DOHH2 (cell line): ENCODE measurements at regions not wholly inside any gene's neighbourhood (a gene's known extent, or its start where the extent isn't known, plus 50 kb on each side); places are given as distances from the start of the nearest gene placed in this dataset.
"Not testable (repeated sequence)": the region's sequence is repeated elsewhere in the genome, so short reads cannot be mapped to it uniquely, and the experiment has no call there.

ENCODE experiments used
- H3F3A ChIP-seq: fragments of 200-600 bp; sonication (generic), shearing (Covaris generic); 2 replicates; pipeline ENCODE4 v1.6.0; 2016; ENCODE audit warnings: antibody characterized with exemption, mild to moderate bottlenecking; ENCODE audit not compliant: control insufficient read depth, insufficient read depth
- H3K27ac ChIP-seq: fragments of 200-600 bp; sonication (generic); 2 replicates; pipeline ENCODE4 v1.5.1; 2014; ENCODE audit warnings: low read depth, mild to moderate bottlenecking, low read length, moderate library complexity
- H3K27me3 ChIP-seq: fragments of 200-600 bp; sonication (generic); 2 replicates; pipeline ENCODE4 v1.6.1; 2014; ENCODE audit warnings: mild to moderate bottlenecking, low read length, mixed read lengths; ENCODE audit not compliant: control insufficient read depth
- H3K36me3 ChIP-seq: fragments of 200-600 bp; sonication (generic); 2 replicates; pipeline ENCODE4 v1.6.1; 2014; ENCODE audit warnings: mild to moderate bottlenecking, low read length, moderate library complexity, mixed read lengths; ENCODE audit not compliant: control insufficient read depth
- H3K4me1 ChIP-seq: fragments of 200-600 bp; sonication (generic); 2 replicates; pipeline ENCODE4 v1.6.1; 2014; ENCODE audit warnings: mild to moderate bottlenecking, low read length, mixed read lengths; ENCODE audit not compliant: control insufficient read depth
- H3K4me2 ChIP-seq: fragments of 200-600 bp; sonication (generic); 2 replicates; pipeline ENCODE4 v1.6.0; 2014; ENCODE audit warnings: mild to moderate bottlenecking, low read length, moderate library complexity
- H3K4me3 ChIP-seq: fragments of 200-600 bp; sonication (generic); 2 replicates; pipeline ENCODE4 v1.5.1; 2014; ENCODE audit warnings: mild to moderate bottlenecking, low read length, mixed read lengths
- H3K79me2 ChIP-seq: fragments of 200-600 bp; sonication (generic); 2 replicates; pipeline ENCODE4 v1.6.1; 2014; ENCODE audit warnings: mild to moderate bottlenecking, low read length, mixed read lengths; ENCODE audit not compliant: control insufficient read depth
- H3K9me2 ChIP-seq: fragments of 200-600 bp; sonication (generic); replicated peaks from 2 replicates; pipeline ENCODE4 v1.6.1; 2014; ENCODE audit warnings: mild to moderate bottlenecking, low read length, mixed read lengths; ENCODE audit not compliant: control insufficient read depth
- H3K9me3 ChIP-seq: fragments of 200-600 bp; sonication (generic); 2 replicates; pipeline ENCODE4 v1.6.1; 2014; ENCODE audit warnings: antibody characterized with exemption, low read length, mixed read lengths; ENCODE audit not compliant: control insufficient read depth, insufficient read depth
- H4K20me1 ChIP-seq: fragments of 200-600 bp; sonication (generic); 2 replicates; pipeline ENCODE4 v1.6.0; 2014; ENCODE audit warnings: low read depth, mild to moderate bottlenecking, antibody characterized with exemption, low read length, moderate library complexity; ENCODE audit not compliant: control insufficient read depth, insufficient read depth
- EZH2phosphoT487 ChIP-seq: fragments of 200-600 bp; sonication (generic); IDR thresholded peaks from 2 replicates; pipeline ENCODE4 v1.6.1; 2017; ENCODE audit warnings: borderline replicate concordance, mild to moderate bottlenecking, antibody characterized with exemption, low read length, moderate library complexity, mixed read lengths
- TF ChIP-seq, protein P1 (sequence below): fragments of 200-600 bp; sonication (generic); IDR thresholded peaks from one replicate; pipeline ENCODE4 v1.5.1; 2014; ENCODE audit warnings: antibody characterized with exemption, mild to moderate bottlenecking, low read depth, low read length; ENCODE audit not compliant: poor library complexity, severe bottlenecking

DNA sequence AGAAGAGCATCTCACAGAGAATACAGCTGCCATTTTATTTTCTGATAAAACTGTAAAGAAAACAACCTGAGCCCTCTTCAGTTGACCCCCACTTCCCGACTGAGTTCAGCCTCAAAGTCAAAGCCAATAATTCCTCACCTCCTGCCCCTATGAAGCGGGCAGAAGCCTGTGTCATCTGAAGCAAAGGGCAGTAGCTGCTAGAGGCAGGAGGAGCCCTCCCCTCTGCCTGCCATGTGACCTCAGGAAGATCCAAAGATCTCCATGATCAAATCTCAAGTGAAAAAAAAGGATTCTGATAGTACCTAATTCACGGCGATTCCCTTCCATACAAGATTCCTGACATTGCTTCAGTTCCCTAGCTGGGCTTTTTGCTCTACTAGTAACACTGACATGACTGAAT lies 223.1 kb upstream of the CAND1 start:
- Histone ChIP-seq H4K20me1 (no peaks in the 10 kb centered on the region), H3K4me1 (no peaks in the 10 kb centered on the region)

DNA sequence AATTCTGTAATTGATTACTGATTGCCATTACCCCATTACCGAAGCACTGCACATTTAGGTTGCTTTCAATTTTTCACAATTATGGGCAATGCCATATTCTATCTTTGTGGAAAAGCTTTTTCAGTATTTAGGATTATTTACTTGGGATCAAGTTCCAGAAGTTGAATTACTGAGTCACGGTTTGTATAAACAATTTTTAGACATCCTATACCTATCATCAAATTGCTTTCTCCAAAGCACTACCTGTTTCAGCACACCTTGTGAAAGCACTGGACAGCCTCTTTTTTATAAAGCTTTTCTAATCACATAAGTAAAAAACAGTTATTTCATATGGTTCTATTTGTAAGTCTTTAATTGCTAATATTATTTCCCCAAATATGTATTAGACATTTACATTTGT lies 221.5 kb upstream of the CAND1 start:
- Histone ChIP-seq H3K36me3 (no peaks in the 10 kb centered on the region), H3F3A (no peaks in the 10 kb centered on the region), H4K20me1 (no peaks in the 10 kb centered on the region), H3K27me3 (no peaks in the 10 kb centered on the region), H3K9me3 (no peaks in the 10 kb centered on the region), H3K27ac (no peak overlapping the region), H3K4me3 (no peak overlapping the region), H3K79me2 (peaks cover 7% of the 10 kb centered on the region), H3K4me1 (no peaks in the 10 kb centered on the region), H3K4me2 (no peak overlapping the region), H3K9me2 (no peaks in the 10 kb centered on the region)
- TF ChIP-seq, protein P1, sequence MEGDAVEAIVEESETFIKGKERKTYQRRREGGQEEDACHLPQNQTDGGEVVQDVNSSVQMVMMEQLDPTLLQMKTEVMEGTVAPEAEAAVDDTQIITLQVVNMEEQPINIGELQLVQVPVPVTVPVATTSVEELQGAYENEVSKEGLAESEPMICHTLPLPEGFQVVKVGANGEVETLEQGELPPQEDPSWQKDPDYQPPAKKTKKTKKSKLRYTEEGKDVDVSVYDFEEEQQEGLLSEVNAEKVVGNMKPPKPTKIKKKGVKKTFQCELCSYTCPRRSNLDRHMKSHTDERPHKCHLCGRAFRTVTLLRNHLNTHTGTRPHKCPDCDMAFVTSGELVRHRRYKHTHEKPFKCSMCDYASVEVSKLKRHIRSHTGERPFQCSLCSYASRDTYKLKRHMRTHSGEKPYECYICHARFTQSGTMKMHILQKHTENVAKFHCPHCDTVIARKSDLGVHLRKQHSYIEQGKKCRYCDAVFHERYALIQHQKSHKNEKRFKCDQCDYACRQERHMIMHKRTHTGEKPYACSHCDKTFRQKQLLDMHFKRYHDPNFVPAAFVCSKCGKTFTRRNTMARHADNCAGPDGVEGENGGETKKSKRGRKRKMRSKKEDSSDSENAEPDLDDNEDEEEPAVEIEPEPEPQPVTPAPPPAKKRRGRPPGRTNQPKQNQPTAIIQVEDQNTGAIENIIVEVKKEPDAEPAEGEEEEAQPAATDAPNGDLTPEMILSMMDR: no peak
- no peak for TF ChIP-seq EZH2phosphoT487

More for the DNA sequence above, 223.1 kb upstream of the CAND1 start:
- Histone ChIP-seq H3K4me2 (no peak overlapping the region), H3K4me3 (no peak overlapping the region), H3K27ac (no peak overlapping the region), H3K36me3 (no peaks in the 10 kb centered on the region), H3K27me3 (no peaks in the 10 kb centered on the region), H3F3A (no peaks in the 10 kb centered on the region), H3K9me2 (no peaks in the 10 kb centered on the region), H3K79me2 (peaks cover 10% of the 10 kb centered on the region), H3K9me3 (no peaks in the 10 kb centered on the region)
- TF ChIP-seq EZH2phosphoT487: no peak
- TF ChIP-seq, protein P1: no peak

- no peaks in the 10 kb centered on the region for H3K4me1 ChIP-seq
- H4K20me1 ChIP-seq: no peaks in the 10 kb centered on the region
- no peak for TF ChIP-seq EZH2phosphoT487
- TF ChIP-seq, protein P1: no peak
- no peaks in the 10 kb centered on the region for H3K9me3 ChIP-seq
- no peaks in the 10 kb centered on the region for H3K27me3 ChIP-seq
- no peaks in the 10 kb centered on the region for H3K9me2 ChIP-seq
- peaks cover 7% of the 10 kb centered on the region for H3K79me2 ChIP-seq
- H3K4me2 ChIP-seq: no peak overlapping the region
- no peak overlapping the region for H3K27ac ChIP-seq
- H3K4me3 ChIP-seq: no peak overlapping the region
- H3K36me3 ChIP-seq: no peaks in the 10 kb centered on the region
- no peaks in the 10 kb centered on the region for H3F3A ChIP-seq
Measured at GRCh38 chr12:67048371-67048770, 220.8 kb upstream of the CAND1 start.

DNA sequence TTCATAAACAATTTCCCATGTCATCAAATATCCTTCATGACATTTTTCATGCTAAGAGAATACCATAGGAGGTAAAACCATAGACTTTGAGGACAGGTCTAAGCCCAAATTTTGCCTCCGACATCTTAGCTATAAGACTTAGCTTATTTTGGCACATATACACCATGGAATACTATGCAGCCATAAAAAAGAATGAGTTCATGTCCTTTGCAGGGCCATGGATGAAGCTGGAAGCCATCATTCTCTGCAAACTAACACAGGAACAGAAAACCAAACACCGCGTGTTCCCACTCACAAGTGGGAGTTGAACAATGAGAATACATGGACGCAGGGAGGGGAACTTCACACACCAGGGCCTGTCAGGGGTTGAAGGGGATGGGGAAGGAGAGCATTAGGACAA lies 220.0 kb upstream of the CAND1 start:
- not testable (repeated sequence) for H3K36me3 ChIP-seq, H3K4me2 ChIP-seq, H3K4me3 ChIP-seq, H3K79me2 ChIP-seq, H3K9me2 ChIP-seq, H3K27ac ChIP-seq, H3K4me1 ChIP-seq, H3K27me3 ChIP-seq, H4K20me1 ChIP-seq, H3K9me3 ChIP-seq, H3F3A ChIP-seq
